ENCODE measurements at regions not wholly inside any gene's neighbourhood (a gene's known extent, or its start where the extent isn't known, plus 50 kb on each side); places are given as distances from the start of the nearest gene placed in this dataset.
A peak's percentile ranks its signal among the peaks of the same experiment; 100 is the strongest.

GRCh38 chr2:235383272-235383843 lies 110.5 kb upstream of the AGAP1 start:
- DNase-seq (ENCODE audit: low read depth in 3 of 3, low spot score in 2 of 3) = no peak

- DNase-seq (ENCODE audit: low read depth in 3 of 3, low spot score in 2 of 3) = no peak
Observed at GRCh38 chr2:235384624-235385023, 109.2 kb upstream of the AGAP1 start.

DNA sequence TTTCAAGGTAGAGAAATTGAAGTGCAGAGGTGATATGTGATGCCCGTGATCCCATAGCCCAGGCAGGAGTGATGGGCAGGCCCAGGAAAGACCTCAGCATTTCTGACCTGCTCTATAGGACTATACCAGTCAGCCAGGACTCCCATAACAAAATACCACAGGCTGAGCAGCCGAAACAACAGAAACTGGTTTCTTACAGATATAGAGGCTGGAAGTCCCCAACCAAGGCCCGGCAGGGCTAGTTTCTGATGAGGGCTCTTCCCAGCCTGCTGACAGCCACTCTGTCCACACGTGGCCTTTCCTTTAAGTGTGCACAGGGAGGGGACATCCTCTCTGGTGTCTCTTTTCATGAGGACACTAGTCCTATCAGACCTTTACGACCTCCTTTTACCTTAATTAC lies 104.2 kb upstream of the AGAP1 start:
- no peak for DNase-seq (ENCODE audit: low read depth in 3 of 3, low spot score in 2 of 3)

- DNase-seq (ENCODE audit: low read depth in 3 of 3, low spot score in 2 of 3) = no peak
Observed at GRCh38 chr2:235390108-235390815, 103.6 kb upstream of the AGAP1 start.

DNA sequence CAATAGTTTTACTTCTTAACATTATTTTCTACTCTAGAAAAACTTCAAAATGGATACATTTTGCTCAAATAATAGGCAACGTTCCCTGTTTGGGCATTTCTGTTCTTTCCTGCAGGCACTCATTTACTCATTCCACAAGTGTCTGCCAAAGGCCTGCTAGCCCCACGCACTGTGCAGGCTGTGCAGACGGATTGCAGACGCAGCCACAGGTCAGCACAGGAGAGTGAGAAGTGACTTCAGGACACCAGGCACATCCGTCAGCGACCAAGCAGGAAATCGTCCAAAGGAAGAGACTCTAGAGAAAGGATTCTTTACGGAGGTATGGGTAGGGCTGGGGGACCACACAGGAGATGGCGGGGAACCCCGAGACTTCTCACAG lies 103.0 kb upstream of the AGAP1 start:
- no peak for DNase-seq (ENCODE audit: low read depth in 3 of 3, low spot score in 2 of 3)

GRCh38 chr2:235391921-235392615 lies 101.8 kb upstream of the AGAP1 start:
- no peak for DNase-seq (ENCODE audit: low read depth in 3 of 3, low spot score in 2 of 3)

DNA sequence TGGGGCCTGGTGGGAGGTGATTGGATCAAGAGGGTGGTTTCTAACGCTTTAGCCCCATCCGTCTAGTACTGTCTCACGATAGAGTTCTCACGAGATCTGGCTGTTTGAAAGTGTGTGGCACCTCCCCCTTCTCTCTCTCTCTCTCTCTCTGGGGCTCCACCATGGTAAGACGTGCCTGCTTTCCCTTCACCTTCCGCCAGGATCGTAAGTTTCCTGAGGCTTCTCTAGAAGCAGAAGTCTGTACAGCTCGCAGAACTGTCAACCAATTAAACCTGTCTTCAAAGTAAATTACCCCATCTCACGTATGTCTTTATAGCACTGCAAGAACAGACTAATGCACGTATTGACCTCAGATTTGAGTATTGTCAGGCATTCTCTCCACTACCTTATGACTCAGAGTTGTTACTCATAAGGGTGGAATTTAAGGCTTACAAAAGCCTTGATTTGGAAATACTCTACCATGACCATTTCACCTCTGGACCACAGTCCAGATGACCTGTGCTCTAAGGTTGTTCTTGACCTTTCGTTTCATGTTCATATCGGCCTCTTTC lies 99.5 kb upstream of the AGAP1 start:
- DNase-seq (ENCODE audit: low read depth in 3 of 3, low spot score in 2 of 3) = no peak

DNA sequence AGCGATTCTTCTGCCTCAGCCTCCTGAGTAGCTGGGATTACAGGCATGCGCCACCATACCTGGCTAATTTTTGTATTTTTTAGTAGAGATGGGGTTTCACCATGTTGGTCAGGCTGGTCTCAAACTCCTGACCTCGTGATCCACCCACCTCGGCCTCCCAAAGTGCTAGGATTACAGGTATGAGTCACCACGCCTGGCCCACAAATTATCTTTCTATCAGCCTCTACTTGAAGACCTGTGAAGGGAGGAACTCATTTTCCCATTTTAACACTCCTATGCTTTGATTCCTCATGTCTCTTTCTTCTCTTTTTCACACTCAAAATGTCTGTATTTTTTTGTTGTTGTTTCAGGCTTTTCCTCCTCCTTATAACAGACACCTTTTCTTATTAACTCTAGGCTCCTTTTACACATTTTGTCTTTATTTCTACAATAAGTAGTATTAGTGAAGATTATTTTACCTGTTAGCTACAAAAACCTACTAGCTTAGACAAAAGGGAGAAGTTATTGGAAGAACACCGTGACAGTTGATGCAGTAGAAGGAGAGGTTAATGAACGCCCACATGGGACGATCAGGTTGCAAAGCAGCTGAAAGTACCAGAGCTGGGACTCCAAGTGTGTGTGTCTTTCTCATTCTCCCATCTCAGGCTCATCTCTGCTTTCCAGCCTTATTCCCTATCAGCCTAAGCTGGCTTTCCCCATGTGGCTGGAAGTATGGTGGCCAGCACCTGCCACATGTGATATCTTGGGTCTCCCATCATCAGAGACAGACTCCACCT lies 97.6 kb upstream of the AGAP1 start:
- DNase-seq (ENCODE audit: low read depth in 3 of 3, low spot score in 2 of 3) = no peak

DNA sequence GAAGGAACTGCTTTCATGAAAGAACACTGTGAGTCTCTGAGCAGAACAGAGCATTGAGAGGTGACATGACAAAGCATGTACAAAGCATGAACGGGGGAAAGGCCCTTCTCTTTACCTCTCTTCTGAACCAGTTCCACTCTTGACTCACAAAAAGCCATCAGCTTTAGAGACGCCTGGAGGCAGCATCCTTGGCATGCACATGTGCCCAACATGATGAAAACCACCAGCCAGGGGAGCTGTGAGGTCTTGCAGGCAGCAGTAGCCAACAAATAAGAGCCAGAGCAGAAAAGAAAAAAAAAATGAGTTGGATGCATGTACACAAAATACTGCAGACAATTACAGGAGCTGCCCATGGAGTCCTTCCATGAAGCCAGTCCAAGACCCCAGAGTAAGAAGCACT lies 95.5 kb upstream of the AGAP1 start:
- no peak for DNase-seq (ENCODE audit: low read depth in 3 of 3, low spot score in 2 of 3)

GRCh38 chr2:235399895-235400294 lies 93.9 kb upstream of the AGAP1 start:
- no peak for DNase-seq (ENCODE audit: low read depth in 3 of 3, low spot score in 2 of 3)

DNA sequence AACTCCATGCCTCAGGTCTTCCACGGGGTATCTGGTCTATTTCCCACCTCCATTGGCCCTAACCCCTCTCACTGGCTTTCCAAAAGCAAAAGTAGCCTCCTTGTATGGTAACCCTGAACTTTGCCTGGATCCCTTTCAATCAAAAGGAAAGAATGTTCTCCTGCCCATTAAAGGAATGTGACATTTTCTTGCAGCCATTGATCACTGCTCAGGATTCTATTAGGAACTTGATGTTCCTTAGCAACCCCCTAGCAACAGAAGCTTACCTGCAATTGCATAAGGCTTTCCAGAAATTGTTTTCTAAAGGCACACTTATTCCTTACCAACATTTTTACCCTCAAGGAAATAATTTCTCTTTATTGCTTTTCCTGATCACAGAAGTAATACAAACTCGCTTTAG lies 91.4 kb upstream of the AGAP1 start:
- DNase-seq (ENCODE audit: low read depth in 3 of 3, low spot score in 2 of 3) = no peak

- DNase-seq (ENCODE audit: low read depth in 3 of 3, low spot score in 2 of 3) = no peak
Observed at GRCh38 chr2:235405612-235406361, 88.1 kb upstream of the AGAP1 start.

- no peak for DNase-seq (ENCODE audit: low read depth in 3 of 3, low spot score in 2 of 3)
Observed at GRCh38 chr2:235406430-235406829, 87.4 kb upstream of the AGAP1 start.

- DNase-seq (ENCODE audit: low read depth in 3 of 3, low spot score in 2 of 3) = no peak
Observed at GRCh38 chr2:235411905-235412485, 81.8 kb upstream of the AGAP1 start.

DNA sequence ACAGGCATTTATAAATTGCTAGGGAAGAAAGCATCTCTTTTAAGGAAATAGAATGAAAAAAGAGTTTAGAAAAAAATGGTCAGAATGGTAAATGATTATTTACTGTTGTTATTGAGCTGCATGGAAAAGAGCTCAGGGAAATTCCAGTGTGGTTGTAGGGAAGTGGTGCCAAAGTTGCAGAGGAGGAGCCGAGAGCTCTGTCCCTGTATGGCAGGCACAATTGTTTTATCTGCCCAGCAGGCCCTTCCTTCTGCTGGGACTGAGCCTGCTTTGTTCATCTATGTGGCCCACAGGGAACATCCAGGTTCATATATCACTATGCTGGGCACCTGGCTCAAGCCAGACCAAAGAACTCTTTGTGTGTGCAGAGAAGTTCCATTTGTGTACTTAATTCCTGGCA lies 80.8 kb upstream of the AGAP1 start:
- DNase-seq (ENCODE audit: low read depth in 3 of 3, low spot score in 2 of 3) = no peak

DNA sequence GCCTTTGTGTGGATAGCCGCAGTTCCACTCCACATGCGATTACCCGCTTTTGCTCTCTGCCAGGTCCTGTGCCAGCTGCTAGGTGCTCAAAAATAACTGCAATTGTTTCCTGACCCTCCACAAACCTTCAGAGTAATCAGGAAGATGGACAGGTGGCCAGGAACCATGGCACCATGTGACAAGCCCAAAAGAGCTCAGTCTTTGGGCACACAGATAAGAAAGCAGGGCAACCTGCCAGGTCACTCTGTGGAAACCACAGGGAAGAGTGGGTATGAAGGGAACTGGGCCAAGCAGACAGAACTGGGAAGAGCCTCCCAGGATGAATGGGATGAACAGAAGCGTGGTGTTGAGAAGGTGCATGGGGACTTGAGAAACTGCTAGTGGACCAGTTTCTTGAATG lies 79.4 kb upstream of the AGAP1 start:
- no peak for DNase-seq (ENCODE audit: low read depth in 3 of 3, low spot score in 2 of 3)

GRCh38 chr2:235416858-235417499 lies 76.9 kb upstream of the AGAP1 start:
- DNase-seq (ENCODE audit: low read depth in 3 of 3, low spot score in 2 of 3) = peak in 1 of 3 donors; percentile 16

- DNase-seq (ENCODE audit: low read depth in 3 of 3, low spot score in 2 of 3) = no peak
Observed at GRCh38 chr2:235418918-235419317, 74.9 kb upstream of the AGAP1 start.

- DNase-seq (ENCODE audit: low read depth in 3 of 3, low spot score in 2 of 3) = no peak
Observed at GRCh38 chr2:235419996-235420395, 73.8 kb upstream of the AGAP1 start.

GRCh38 chr2:235421618-235422017 lies 72.2 kb upstream of the AGAP1 start:
- DNase-seq (ENCODE audit: low read depth in 3 of 3, low spot score in 2 of 3) = no peak

Measured in right renal cortex interstitium (tissue), 3 donors.